ENCODE measurements at regions not wholly inside any gene's neighbourhood (a gene's known extent, or its start where the extent isn't known, plus 50 kb on each side); places are given as distances from the start of the nearest gene placed in this dataset.
"Not testable (repeated sequence)": the region's sequence is repeated elsewhere in the genome, so short reads cannot be mapped to it uniquely, and the experiment has no call there.

DNA sequence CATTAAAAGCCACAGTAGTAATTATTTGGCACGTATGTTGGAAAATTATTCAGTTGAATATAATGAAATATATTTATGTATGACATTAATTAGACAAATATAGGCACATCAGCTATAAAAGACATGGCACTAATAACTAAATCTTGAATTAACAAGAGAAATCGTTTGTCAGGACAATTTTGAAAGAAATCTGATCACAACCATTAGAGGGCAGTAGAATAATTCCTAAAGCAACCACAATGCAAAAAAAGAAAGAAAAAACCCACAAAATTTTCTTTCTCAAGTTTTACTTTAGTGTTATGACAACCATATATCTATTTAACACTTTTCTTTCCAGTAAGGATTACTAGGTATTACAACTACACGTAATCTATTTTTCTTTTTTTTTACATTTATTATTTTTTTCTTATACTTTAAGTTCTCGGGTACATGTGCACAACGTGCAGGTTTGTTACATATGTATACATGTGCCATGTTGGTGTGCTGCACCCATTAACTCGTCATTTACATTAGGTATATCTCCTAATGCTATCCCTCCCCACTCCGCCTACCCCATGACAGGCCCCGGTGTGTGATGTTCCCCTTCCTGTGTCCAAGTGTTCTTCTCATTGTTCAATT, 126.8 kb upstream of the STK17B start:
- H3K4me2 ChIP-seq (ENCODE audit: insufficient read depth, low read length); POLR2A ChIA-PET; H4K20me1 ChIP-seq (replicated peaks; ENCODE audit: control insufficient read depth, insufficient read depth, low read length); BruUV-seq (replicated peaks); H3K9me1 ChIP-seq (ENCODE audit: control insufficient read depth, insufficient read depth, low read length); H2AFZ ChIP-seq (ENCODE audit: low read depth, low read length); H3K79me2 ChIP-seq (ENCODE audit: control insufficient read depth, insufficient read depth, low read length); ATAC-seq; H3K27me3 ChIP-seq (ENCODE audit: control insufficient read depth in 2 of 2, insufficient read depth in 2 of 2, low read length in 2 of 2); H3K9me3 ChIP-seq (replicated peaks; ENCODE audit: control insufficient read depth, insufficient read depth, low read depth, low read length); H3K4me1 ChIP-seq (replicated peaks in 1 of 2; ENCODE audit: control insufficient read depth in 2 of 2, insufficient read depth in 2 of 2, low read length in 2 of 2); FAIRE-seq; H3K9ac ChIP-seq (ENCODE audit: insufficient read depth in 1 of 2, low read depth in 2 of 2, low read length in 2 of 2); H3K36me3 ChIP-seq (ENCODE audit: control insufficient read depth, insufficient read depth, low read length); H3K27ac ChIP-seq (ENCODE audit: extremely low read depth, low read depth, low read length); H3K4me3 ChIP-seq; TF ChIP-seq REST (CRISPR knock-in tag; IDR thresholded peaks at IDR 0.05; ENCODE audit: low read depth): not testable (repeated sequence)
- CTCF ChIA-PET (ENCODE audit: low intra/inter-chr PET ratio), result interaction anchor here (0.8 to 2.1 kb wide), 3 partner anchors 51 to 1480 kb away, joined by 3 to 8 read pairs (median 3); no protein-coding TSS in a partner anchor
- peak in 1 of 4 experiments; percentile 21 for DNase-seq (ENCODE audit: extremely low read depth in 1 of 4, low spot score in 3 of 4)
- intact Hi-C loops (cut with micrococcal nuclease), result loop anchor here (1.0 to 5.0 kb wide), 5 partner anchors 39 to 459 kb away; no protein-coding TSS in a partner anchor
- TF ChIP-seq CTCF (IDR thresholded peaks at IDR 0.05 in 2 of 3, conservative IDR thresholded peaks at IDR 0.05 in 1 of 3; ENCODE audit: insufficient read depth in 2 of 3, low read depth in 1 of 3, low read length in 3 of 3) (peak in 2 of 3 experiments; percentile 27 to 57; a peak in 3 of 6 replicates), ZNF384 (IDR thresholded peaks at IDR 0.05; ENCODE audit: low read depth, low read length) (peak; percentile 61; the same call in 1 of the 2 replicates), SMC3 (conservative IDR thresholded peaks at IDR 0.05; ENCODE audit: insufficient read depth, low read depth, low read length) (peak; percentile 36; the same call in 1 of the 2 replicates), REST (IDR thresholded peaks at IDR 0.05; ENCODE audit: borderline replicate concordance) (peak; percentile 61; the same call in 1 of the 2 replicates), RAD21 (CRISPR knock-in tag; conservative IDR thresholded peaks at IDR 0.05 in 1 of 2, IDR thresholded peaks at IDR 0.05 in 1 of 2) (peak; percentile 69 to 81)
- in situ Hi-C loops (cut with MboI), result loop anchor here (10.0 kb wide), 1 partner anchor 157 kb away; no protein-coding TSS in a partner anchor
- 47% methylated on average over 8 of the region's 8 CpGs for WGBS (ENCODE audit: insufficient coverage, low coverage, missing lambda C conversion rate)
